GM19035 (cell line): ENCODE measurements at regions not wholly inside any gene's neighbourhood (a gene's known extent, or its start where the extent isn't known, plus 50 kb on each side); places are given as distances from the start of the nearest gene placed in this dataset.
"Not testable (repeated sequence)": the region's sequence is repeated elsewhere in the genome, so short reads cannot be mapped to it uniquely, and the experiment has no call there.

Experiments used
- ATAC-seq: cut with Tn5 transposase; IDR thresholded peaks from one replicate; pipeline ENCODE4 v1.9.1; 2021; ENCODE audit not compliant: unreplicated experiment

DNA sequence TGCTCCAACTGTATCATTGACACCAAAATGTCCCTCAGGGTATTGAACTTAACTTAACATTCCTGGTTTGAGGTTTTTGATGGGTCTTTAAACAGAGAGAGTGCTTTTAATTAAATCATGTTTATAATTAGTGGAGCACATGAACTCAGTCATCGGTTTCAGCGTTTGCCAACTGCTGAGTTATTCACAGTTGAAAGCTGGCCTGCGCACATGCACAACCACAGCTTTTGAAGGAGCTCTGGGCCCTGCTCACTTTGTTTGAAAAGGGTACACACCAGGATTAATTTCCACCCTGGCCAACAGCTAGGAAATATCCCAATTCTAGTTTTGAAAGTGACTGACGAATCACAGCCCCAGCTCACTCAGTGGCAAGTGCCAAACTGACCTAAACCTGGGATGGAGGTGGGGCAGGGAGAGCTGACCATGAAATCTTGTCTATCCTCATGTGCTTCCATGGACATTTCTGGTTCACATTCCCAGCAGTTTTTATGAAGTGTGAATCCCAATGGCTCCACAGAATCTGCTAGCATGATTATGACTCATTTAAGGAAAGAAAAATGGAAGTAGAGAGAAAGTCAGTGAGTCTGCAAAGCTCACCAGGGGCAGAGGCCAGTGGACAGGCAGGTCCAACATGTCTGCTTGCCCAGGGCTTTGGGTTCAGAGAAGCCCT is 247.8 kb downstream of the FNDC1 start:
- no peak for ATAC-seq

- ATAC-seq: no peak
Measured at GRCh38 chr6:159415540-159415939, 246.3 kb downstream of the FNDC1 start.

GRCh38 chr6:159414711-159415110 is 245.5 kb downstream of the FNDC1 start:
- no peak for ATAC-seq

GRCh38 chr6:159407211-159407780 is 238.1 kb downstream of the FNDC1 start:
- not testable (repeated sequence) for ATAC-seq

DNA sequence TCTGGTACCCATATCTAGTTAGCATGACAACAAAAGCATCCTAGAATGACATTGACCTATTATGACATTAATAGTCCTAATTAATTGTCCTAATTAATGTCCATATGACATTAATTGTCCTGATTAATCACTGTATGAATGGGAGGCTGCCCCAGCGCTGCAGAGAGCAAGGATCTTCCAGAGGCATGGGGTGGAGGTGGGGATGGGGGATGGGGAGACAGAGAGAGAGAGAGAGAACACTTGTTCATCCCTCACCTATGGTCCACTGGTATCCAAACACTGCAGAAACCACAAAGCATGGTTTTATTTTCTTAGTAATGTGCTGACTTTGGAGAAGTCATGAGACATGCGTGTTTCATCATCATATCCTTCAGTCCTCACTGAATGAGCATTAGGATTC is 235.1 kb downstream of the FNDC1 start:
- ATAC-seq: no peak

DNA sequence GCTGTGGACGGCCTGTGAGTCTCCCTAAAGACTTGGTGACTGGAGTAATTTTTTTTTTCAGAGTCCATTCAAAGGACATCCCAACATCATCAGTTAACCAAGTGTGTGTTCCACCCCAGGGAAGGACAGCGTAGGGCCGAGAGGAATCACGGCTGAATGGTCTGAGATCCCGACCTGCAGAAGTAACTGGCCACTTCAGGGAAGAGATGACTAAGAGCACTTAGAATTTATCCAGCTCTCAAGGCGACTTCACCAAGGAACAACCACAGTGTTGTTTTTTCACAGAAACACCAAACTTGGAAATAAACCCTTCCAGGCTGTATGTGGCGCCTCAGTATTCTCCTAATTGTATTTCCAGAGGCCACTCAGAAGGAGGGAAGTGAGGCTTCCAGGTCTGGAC is 231.6 kb downstream of the FNDC1 start:
- no peak for ATAC-seq

DNA sequence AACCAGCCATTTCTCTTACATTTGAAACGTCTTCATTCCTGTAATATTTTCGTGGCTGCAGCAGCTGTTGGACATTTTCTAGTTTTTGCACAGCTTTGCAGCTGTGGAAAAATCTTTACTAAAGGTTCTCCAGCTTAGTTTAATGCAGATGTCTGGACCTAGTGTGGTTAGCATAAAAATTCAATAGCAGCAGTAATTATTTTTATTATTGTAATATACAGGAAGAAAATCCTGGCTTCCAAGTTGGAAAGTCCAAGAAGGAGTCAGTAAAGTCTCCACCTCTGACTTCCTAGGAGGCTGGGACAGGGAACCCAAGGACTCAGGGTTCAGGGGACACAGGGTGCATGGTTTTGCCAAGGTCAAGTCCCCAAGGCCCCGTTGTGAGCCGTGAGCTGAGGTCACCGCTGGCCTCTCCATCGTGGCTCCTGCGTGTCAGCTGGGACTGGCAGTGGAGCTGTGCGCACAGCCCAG is 230.6 kb downstream of the FNDC1 start:
- no peak for ATAC-seq

DNA sequence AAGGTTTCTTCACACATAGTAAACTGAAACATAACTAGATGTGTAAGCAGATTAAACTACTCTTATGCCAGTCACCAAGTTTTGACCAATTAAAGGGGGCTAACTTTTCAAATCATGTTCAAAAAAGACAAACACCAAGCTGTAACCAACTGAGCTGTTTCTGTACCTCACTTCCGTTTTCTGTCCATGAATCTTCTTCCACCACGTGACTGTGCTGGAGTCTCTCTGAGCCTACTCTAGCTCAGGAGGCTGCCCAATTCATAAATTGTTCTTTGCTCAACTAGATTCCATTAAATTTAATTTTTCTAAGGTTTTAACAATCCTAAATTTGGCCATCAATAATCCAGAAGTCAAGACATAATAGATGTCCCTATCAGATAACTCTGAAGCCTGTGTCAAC is 229.4 kb downstream of the FNDC1 start:
- ATAC-seq: no peak

DNA sequence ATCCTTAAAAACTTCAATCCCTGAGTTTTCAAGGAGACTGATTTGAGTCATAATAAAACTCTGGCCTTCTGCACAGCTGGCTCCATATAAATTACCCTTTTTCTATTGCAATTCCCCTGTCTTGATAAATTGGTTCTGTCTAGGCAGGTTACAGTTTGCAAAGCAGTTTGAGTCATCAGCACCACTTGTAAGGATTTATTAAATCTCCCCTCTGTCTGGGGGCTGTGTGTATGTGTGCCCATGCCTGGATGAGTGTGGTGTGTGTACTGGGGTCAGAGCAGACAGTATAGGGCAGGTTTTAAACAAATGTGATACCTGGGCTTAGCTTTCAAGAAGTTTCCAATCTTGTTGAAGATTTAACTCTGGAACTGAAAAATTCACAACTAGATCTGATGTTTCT is 228.6 kb downstream of the FNDC1 start:
- ATAC-seq: no peak

GRCh38 chr6:159395609-159396008 is 226.4 kb downstream of the FNDC1 start:
- no peak for ATAC-seq

- ATAC-seq: not testable (repeated sequence)
Measured at GRCh38 chr6:159392695-159393094, 223.5 kb downstream of the FNDC1 start.

GRCh38 chr6:159390381-159390780 is 221.2 kb downstream of the FNDC1 start:
- ATAC-seq: no peak

- ATAC-seq: no peak
Measured at GRCh38 chr6:159389695-159390094, 220.5 kb downstream of the FNDC1 start.

- no peak for ATAC-seq
Measured at GRCh38 chr6:159380114-159380513, 210.9 kb downstream of the FNDC1 start.

- no peak for ATAC-seq
Measured at GRCh38 chr6:159378411-159379328, 209.5 kb downstream of the FNDC1 start.

DNA sequence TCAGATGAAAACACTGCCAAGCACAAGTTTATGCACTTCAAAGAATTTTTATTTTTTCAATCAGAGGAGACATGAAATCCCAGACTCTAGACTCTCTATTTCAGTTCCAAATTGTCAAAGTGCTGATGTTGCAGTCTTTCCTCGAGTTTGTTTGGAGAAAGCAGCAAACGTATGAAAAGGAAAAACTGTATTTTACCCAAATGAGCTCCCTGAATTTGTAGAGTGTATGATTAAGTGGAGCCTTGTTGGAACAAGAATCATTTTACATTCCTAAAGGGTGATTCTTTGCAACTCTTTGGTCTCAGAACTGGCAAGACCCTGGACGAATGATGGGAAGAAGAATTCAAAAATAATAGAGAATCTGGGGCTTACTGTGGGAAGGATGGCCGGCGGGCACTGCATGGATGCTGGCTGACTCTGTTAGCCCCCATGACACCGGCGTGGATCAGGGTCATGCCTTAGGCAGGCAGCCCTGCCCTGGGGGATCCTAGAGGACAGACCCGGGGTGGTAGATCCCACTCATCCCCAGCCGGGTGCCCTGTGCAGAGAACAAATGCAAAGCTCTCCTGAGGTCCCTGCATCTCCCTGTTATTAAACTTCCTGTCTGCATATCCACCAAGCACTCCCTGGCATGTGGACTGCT is 207.4 kb downstream of the FNDC1 start:
- ATAC-seq: no peak

- no peak for ATAC-seq
Measured at GRCh38 chr6:159375014-159375413, 205.8 kb downstream of the FNDC1 start.

GRCh38 chr6:159373670-159374069 is 204.5 kb downstream of the FNDC1 start:
- no peak for ATAC-seq

GRCh38 chr6:159372333-159372732 is 203.1 kb downstream of the FNDC1 start:
- no peak for ATAC-seq

GRCh38 chr6:159360306-159360705 is 191.1 kb downstream of the FNDC1 start:
- ATAC-seq: no peak

- no peak for ATAC-seq
Measured at GRCh38 chr6:159359581-159360297, 190.5 kb downstream of the FNDC1 start.
